Bronchial epithelial cell (primary cell): ENCODE measurements at regions not wholly inside any gene's neighbourhood (a gene's known extent, or its start where the extent isn't known, plus 50 kb on each side); places are given as distances from the start of the nearest gene placed in this dataset.

ENCODE experiments used
- DNase-seq: peaks from one replicate; pipeline ENCODE4 v3.0.0-alpha.2; 2010; ENCODE audit warnings: low read depth
- FAIRE-seq: peaks from 2 replicates; lab custom pipeline; 2011; peaks lifted over from hg19 to GRCh38; lab: Jason Lieb, UNC
- H3K27me3 ChIP-seq: 2 replicates; pipeline ENCODE4 v1.5.1; 2011; ENCODE audit warnings: low read length; ENCODE audit not compliant: control insufficient read depth, insufficient read depth
- H3K36me3 ChIP-seq: 2 replicates; pipeline ENCODE4 v1.5.1; 2011; ENCODE audit warnings: low read length; ENCODE audit not compliant: control insufficient read depth, insufficient read depth
- H3K4me3 ChIP-seq: 2 replicates; pipeline ENCODE4 v1.5.1; 2011; ENCODE audit warnings: mild to moderate bottlenecking, low read depth, low read length, control low read depth
- CTCF ChIP-seq: IDR thresholded peaks from 2 replicates; pipeline ENCODE4 v1.5.1; 2011; ENCODE audit warnings: mild to moderate bottlenecking, moderate library complexity, low read length, control low read depth, inconsistent platforms; ENCODE audit not compliant: insufficient read depth, severe bottlenecking

- Histone ChIP-seq H3K4me3 (no peak overlapping the region), H3K27me3 (no peaks in the 10 kb centered on the region), H3K36me3 (no peaks in the 10 kb centered on the region)
- no peak for TF ChIP-seq CTCF
- FAIRE-seq (no peak), DNase-seq (no peak)
Measured at GRCh38 chr20:12886618-12887363, 122.0 kb upstream of the SPTLC3 start.

GRCh38 chr20:12891643-12892042 is 117.1 kb upstream of the SPTLC3 start:
- Histone ChIP-seq H3K36me3 (no peaks in the 10 kb centered on the region), H3K27me3 (no peaks in the 10 kb centered on the region), H3K4me3 (no peak overlapping the region)
- FAIRE-seq (no peak), DNase-seq (no peak)
- TF ChIP-seq CTCF = no peak

GRCh38 chr20:12893019-12893418 is 115.8 kb upstream of the SPTLC3 start:
- FAIRE-seq (no peak), DNase-seq (no peak)
- no peak for TF ChIP-seq CTCF
- H3K36me3 ChIP-seq = no peaks in the 10 kb centered on the region
- H3K4me3 ChIP-seq = no peak overlapping the region
- H3K27me3 ChIP-seq = no peaks in the 10 kb centered on the region

GRCh38 chr20:12893653-12894052 is 115.1 kb upstream of the SPTLC3 start:
- no peak for DNase-seq
- no peak for TF ChIP-seq CTCF
- no peaks in the 10 kb centered on the region for H3K36me3 ChIP-seq
- FAIRE-seq = no peak
- no peak overlapping the region for H3K4me3 ChIP-seq
- no peaks in the 10 kb centered on the region for H3K27me3 ChIP-seq

- no peaks in the 10 kb centered on the region for H3K36me3 ChIP-seq
- DNase-seq (no peak), FAIRE-seq (no peak)
- H3K27me3 ChIP-seq = no peaks in the 10 kb centered on the region
- H3K4me3 ChIP-seq = no peak overlapping the region
- no peak for TF ChIP-seq CTCF
Measured at GRCh38 chr20:12894089-12894488, 114.7 kb upstream of the SPTLC3 start.

GRCh38 chr20:12896180-12896579 is 112.6 kb upstream of the SPTLC3 start:
- Histone ChIP-seq H3K36me3 (no peaks in the 10 kb centered on the region), H3K27me3 (no peaks in the 10 kb centered on the region), H3K4me3 (no peak overlapping the region)
- DNase-seq (no peak), FAIRE-seq (no peak)
- TF ChIP-seq CTCF = no peak
